HG03558 (cell line): ENCODE measurements at regions not wholly inside any gene's neighbourhood (a gene's known extent, or its start where the extent isn't known, plus 50 kb on each side); places are given as distances from the start of the nearest gene placed in this dataset.

Experiments used
- ATAC-seq: cut with Tn5 transposase; IDR thresholded peaks from one replicate; pipeline ENCODE4 v1.9.1; 2021; ENCODE audit warnings: moderate number of reproducible peaks; ENCODE audit not compliant: unreplicated experiment; ENCODE audit errors: extremely low read depth

GRCh38 chr3:164608554-164609276, 469.6 kb downstream of the SI start:
- ATAC-seq: no peak

- ATAC-seq: no peak
Measured at GRCh38 chr3:164604687-164605086, 473.6 kb downstream of the SI start.

GRCh38 chr3:164577667-164578210, 500.6 kb downstream of the SI start:
- ATAC-seq: no peak

- ATAC-seq: no peak
Measured at GRCh38 chr3:164572436-164572835, 505.9 kb downstream of the SI start.

GRCh38 chr3:164550857-164551256, 527.4 kb downstream of the SI start:
- ATAC-seq: no peak

GRCh38 chr3:164539215-164539614, 539.1 kb downstream of the SI start:
- ATAC-seq: no peak

- no peak for ATAC-seq
Measured at GRCh38 chr3:164537485-164537884, 540.8 kb downstream of the SI start.

GRCh38 chr3:164533275-164533674, 545.0 kb downstream of the SI start:
- no peak for ATAC-seq

- no peak for ATAC-seq
Measured at GRCh38 chr3:164526250-164526649, 552.0 kb downstream of the SI start.

- no peak for ATAC-seq
Measured at GRCh38 chr3:164524201-164524600, 554.1 kb downstream of the SI start.

- ATAC-seq: no peak
Measured at GRCh38 chr3:164522073-164522763, 556.1 kb downstream of the SI start.

- no peak for ATAC-seq
Measured at GRCh38 chr3:164521644-164522043, 556.7 kb downstream of the SI start.

- ATAC-seq: no peak
Measured at GRCh38 chr3:164521139-164521538, 557.2 kb downstream of the SI start.

- no peak for ATAC-seq
Measured at GRCh38 chr3:164515256-164515655, 563.0 kb downstream of the SI start.

- ATAC-seq: no peak
Measured at GRCh38 chr3:164514576-164514975, 563.7 kb downstream of the SI start.

GRCh38 chr3:164507886-164508285, 570.4 kb downstream of the SI start:
- no peak for ATAC-seq

GRCh38 chr3:164498917-164499316, 579.4 kb downstream of the SI start:
- ATAC-seq: no peak

GRCh38 chr3:164488893-164489292, 589.4 kb downstream of the SI start:
- ATAC-seq: no peak

GRCh38 chr3:164486150-164486549, 592.1 kb downstream of the SI start:
- no peak for ATAC-seq

- ATAC-seq: no peak
Measured at GRCh38 chr3:164479978-164480377, 598.3 kb downstream of the SI start.

- ATAC-seq: no peak
Measured at GRCh38 chr3:164479406-164479805, 598.9 kb downstream of the SI start.

GRCh38 chr3:164478323-164478722, 600.0 kb downstream of the SI start:
- no peak for ATAC-seq
